ENCODE measurements at regions not wholly inside any gene's neighbourhood (a gene's known extent, or its start where the extent isn't known, plus 50 kb on each side); places are given as distances from the start of the nearest gene placed in this dataset.

GRCh38 chr9:109907400-109907799 lies 127.4 kb downstream of the PALM2AKAP2 start:
- Mint-ChIP-seq H3K4me3 (no peak overlapping the region), H3K36me3 (no peaks in the 10 kb centered on the region), H3K9me3 (no peaks in the 10 kb centered on the region), H3K27me3 (ENCODE audit: low read depth) (no peaks in the 10 kb centered on the region), H3K4me1 (peaks cover 17% of the 10 kb centered on the region), H3K27ac (peak overlapping the region; percentile 7)
- DNase-seq (ENCODE audit: low spot score in 2 of 2, unreplicated experiment in 2 of 2), result no peak
- TF ChIP-seq CTCF (IDR thresholded peaks at IDR 0.05; ENCODE audit: unreplicated experiment), result no peak

GRCh38 chr9:109907810-109908458 lies 127.9 kb downstream of the PALM2AKAP2 start:
- DNase-seq (ENCODE audit: low spot score in 2 of 2, unreplicated experiment in 2 of 2), result no peak
- Mint-ChIP-seq H3K9me3 (no peaks in the 10 kb centered on the region), H3K27me3 (ENCODE audit: low read depth) (no peaks in the 10 kb centered on the region), H3K4me3 (no peak overlapping the region), H3K4me1 (peaks cover 18% of the 10 kb centered on the region), H3K36me3 (no peaks in the 10 kb centered on the region), H3K27ac (no peak overlapping the region)
- no peak for TF ChIP-seq CTCF (IDR thresholded peaks at IDR 0.05; ENCODE audit: unreplicated experiment)

- no peak overlapping the region for H3K27ac Mint-ChIP-seq
- peaks cover 17% of the 10 kb centered on the region for H3K4me1 Mint-ChIP-seq
- no peaks in the 10 kb centered on the region for H3K9me3 Mint-ChIP-seq
- H3K36me3 Mint-ChIP-seq, result no peaks in the 10 kb centered on the region
- H3K4me3 Mint-ChIP-seq, result no peak overlapping the region
- H3K27me3 Mint-ChIP-seq (ENCODE audit: low read depth), result no peaks in the 10 kb centered on the region
- no peak for DNase-seq (ENCODE audit: low spot score in 2 of 2, unreplicated experiment in 2 of 2)
- TF ChIP-seq CTCF (IDR thresholded peaks at IDR 0.05; ENCODE audit: unreplicated experiment), result no peak
These were observed 128.7 kb downstream of the PALM2AKAP2 start for GRCh38 chr9:109908459-109909390.

- Mint-ChIP-seq H3K27me3 (ENCODE audit: low read depth) (no peaks in the 10 kb centered on the region), H3K9me3 (no peaks in the 10 kb centered on the region), H3K36me3 (no peaks in the 10 kb centered on the region), H3K4me3 (no peak overlapping the region), H3K4me1 (peaks cover 10% of the 10 kb centered on the region), H3K27ac (no peak overlapping the region)
- no peak for TF ChIP-seq CTCF (IDR thresholded peaks at IDR 0.05; ENCODE audit: unreplicated experiment)
- DNase-seq (ENCODE audit: low spot score in 2 of 2, unreplicated experiment in 2 of 2), result no peak
These were observed 130.9 kb downstream of the PALM2AKAP2 start for GRCh38 chr9:109910671-109911518.

- Mint-ChIP-seq H3K9me3 (no peaks in the 10 kb centered on the region), H3K4me3 (no peak overlapping the region), H3K27ac (no peak overlapping the region), H3K27me3 (ENCODE audit: low read depth) (no peaks in the 10 kb centered on the region), H3K4me1 (peaks cover 4% of the 10 kb centered on the region), H3K36me3 (no peaks in the 10 kb centered on the region)
- DNase-seq (ENCODE audit: low spot score in 2 of 2, unreplicated experiment in 2 of 2), result no peak
- no peak for TF ChIP-seq CTCF (IDR thresholded peaks at IDR 0.05; ENCODE audit: unreplicated experiment)
These were observed 132.1 kb downstream of the PALM2AKAP2 start for GRCh38 chr9:109912082-109912582.

All from mesothelial cell of epicardium (in vitro differentiated cells).